SU-DHL-6 (cell line): ENCODE measurements at regions not wholly inside any gene's neighbourhood (a gene's known extent, or its start where the extent isn't known, plus 50 kb on each side); places are given as distances from the start of the nearest gene placed in this dataset.

ENCODE experiments used
- CTCF ChIP-seq: fragments of 200-600 bp; sonication (generic); IDR thresholded peaks from one replicate; pipeline ENCODE4 v1.5.1; 2017; ENCODE audit warnings: antibody characterized with exemption, mild to moderate bottlenecking, low read length, moderate library complexity; ENCODE audit not compliant: insufficient read depth, poor library complexity, severe bottlenecking
- EZH2phosphoT487 ChIP-seq: fragments of 200-600 bp; sonication (generic), shearing (Covaris generic); conservative IDR thresholded peaks from 2 replicates; pipeline ENCODE4 v1.6.1; 2018; ENCODE audit warnings: mild to moderate bottlenecking, antibody characterized with exemption, low read length, moderate library complexity, mixed read lengths

DNA sequence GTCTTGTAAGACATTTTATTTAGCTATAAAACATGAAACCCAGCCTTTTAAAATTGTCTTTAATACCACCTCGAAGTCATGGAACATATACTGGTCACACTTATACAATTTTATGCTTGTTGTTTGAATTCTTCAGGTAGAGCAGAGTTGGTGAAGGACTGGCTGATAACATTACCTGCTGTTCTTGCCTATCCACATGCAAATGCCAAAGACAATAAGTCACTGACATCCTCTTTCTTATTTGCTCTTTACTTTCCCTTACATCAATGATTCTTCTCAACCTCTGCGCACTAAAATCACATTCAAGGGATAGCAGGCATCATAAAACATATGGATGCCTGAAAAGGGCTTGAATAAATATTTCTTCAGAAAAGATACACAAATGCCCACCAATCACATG is 392.5 kb upstream of the ATP11B start:
- no peak for TF ChIP-seq CTCF
- TF ChIP-seq EZH2phosphoT487, result no peak
